Smooth muscle cell (in vitro differentiated cells): ENCODE measurements at regions not wholly inside any gene's neighbourhood (a gene's known extent, or its start where the extent isn't known, plus 50 kb on each side); places are given as distances from the start of the nearest gene placed in this dataset.

Experiments
- DNase-seq: peaks from one replicate; lab custom pipeline; 2025; ENCODE audit not compliant: unreplicated experiment; lab: John Stamatoyannopoulos, UW
- H2AFZ ChIP-seq: fragments of 200-600 bp; sonication (generic); 2 replicates; pipeline ENCODE4 v1.6.0; 2016; ENCODE audit warnings: antibody characterized with exemption, low read depth, mild to moderate bottlenecking
- H3F3A ChIP-seq: fragments of 200-600 bp; sonication (generic); 2 replicates; pipeline ENCODE4 v1.6.0; 2017; ENCODE audit warnings: antibody characterized with exemption, low read depth
- H3K27ac ChIP-seq: fragments of 200-600 bp; sonication (generic); 2 replicates; pipeline ENCODE4 v1.5.1; 2016; ENCODE audit warnings: low read depth, mild to moderate bottlenecking
- H3K27me3 ChIP-seq: fragments of 200-600 bp; sonication (generic); 2 replicates; pipeline ENCODE4 v1.6.1; 2016; ENCODE audit warnings: low read depth, mild to moderate bottlenecking
- H3K36me3 ChIP-seq: fragments of 200-600 bp; sonication (generic); 2 replicates; pipeline ENCODE4 v1.5.1; 2016; ENCODE audit warnings: low read depth
- H3K4me1 ChIP-seq: fragments of 200-600 bp; sonication (generic); 2 replicates; pipeline ENCODE4 v1.5.1; 2016; ENCODE audit warnings: low read depth
- H3K4me2 ChIP-seq: fragments of 200-600 bp; sonication (generic); 2 replicates; pipeline ENCODE4 v1.6.0; 2016; ENCODE audit warnings: mild to moderate bottlenecking
- H3K4me3 ChIP-seq: fragments of 200-600 bp; sonication (generic); 2 replicates; pipeline ENCODE4 v1.5.1; 2016; ENCODE audit warnings: mild to moderate bottlenecking
- H3K79me2 ChIP-seq: fragments of 200-600 bp; sonication (generic); 2 replicates; pipeline ENCODE4 v1.6.0; 2016; ENCODE audit warnings: low read depth, mild to moderate bottlenecking
- H3K9ac ChIP-seq: fragments of 200-600 bp; sonication (generic); 2 replicates; pipeline ENCODE4 v1.6.0; 2016; ENCODE audit warnings: low read depth
- H3K9me3 ChIP-seq: fragments of 200-600 bp; sonication (generic); replicated peaks from 2 replicates; pipeline ENCODE4 v1.5.1; 2016; ENCODE audit warnings: low read depth
- H4K20me1 ChIP-seq: fragments of 200-600 bp; sonication (generic); 2 replicates; pipeline ENCODE4 v1.6.0; 2016; ENCODE audit warnings: low read depth
- CTCF ChIP-seq: fragments of 200-600 bp; sonication (generic); IDR thresholded peaks from 2 replicates; pipeline ENCODE4 v1.5.1; 2017; ENCODE audit warnings: borderline replicate concordance, mild to moderate bottlenecking, antibody characterized with exemption; ENCODE audit not compliant: insufficient read depth, poor library complexity, severe bottlenecking
- WGBS: methylation state at CpG from one replicate; pipeline ENCODE4 v1.1.7; 2016; ENCODE audit warnings: low lambda C conversion rate; 5-methylcytosine and 5-hydroxymethylcytosine counted together

- no peak for TF ChIP-seq CTCF
- Histone ChIP-seq H3K36me3 (no peaks in the 10 kb centered on the region), H4K20me1 (no peaks in the 10 kb centered on the region), H3K9ac (no peak overlapping the region), H3K27ac (peak overlapping the region; percentile 57), H3K9me3 (no peaks in the 10 kb centered on the region), H3K4me2 (peak overlapping the region; percentile 19), H3K27me3 (no peaks in the 10 kb centered on the region), H3K79me2 (no peaks in the 10 kb centered on the region), H2AFZ (no peak overlapping the region), H3F3A (peaks cover 4% of the 10 kb centered on the region), H3K4me1 (no peaks in the 10 kb centered on the region), H3K4me3 (no peak overlapping the region)
- WGBS: 34% methylated on average over 6 of the region's 6 CpGs
- DNase-seq: no peak
Observed at GRCh38 chr22:45083659-45084305, 74.0 kb upstream of the PHF21B start.

GRCh38 chr22:45084400-45084920, 74.7 kb upstream of the PHF21B start:
- no peak for DNase-seq
- H3K27me3 ChIP-seq: no peaks in the 10 kb centered on the region
- over 99% methylated on average over 5 of the region's 5 CpGs for WGBS
- H3K36me3 ChIP-seq: no peaks in the 10 kb centered on the region
- no peak overlapping the region for H3K4me3 ChIP-seq
- H3K9me3 ChIP-seq: no peaks in the 10 kb centered on the region
- H3K9ac ChIP-seq: no peak overlapping the region
- H4K20me1 ChIP-seq: no peaks in the 10 kb centered on the region
- peak overlapping the region; percentile 57 for H3K27ac ChIP-seq
- no peaks in the 10 kb centered on the region for H3K4me1 ChIP-seq
- no peak overlapping the region for H2AFZ ChIP-seq
- no peaks in the 10 kb centered on the region for H3K79me2 ChIP-seq
- peaks cover 4% of the 10 kb centered on the region for H3F3A ChIP-seq
- peak overlapping the region; percentile 19 for H3K4me2 ChIP-seq
- no peak for TF ChIP-seq CTCF

- Histone ChIP-seq H3K79me2 (no peaks in the 10 kb centered on the region), H3K9ac (no peak overlapping the region), H3K36me3 (no peaks in the 10 kb centered on the region), H3K4me2 (no peak overlapping the region), H3K9me3 (no peaks in the 10 kb centered on the region), H3K4me1 (no peaks in the 10 kb centered on the region), H3F3A (peaks cover 4% of the 10 kb centered on the region), H3K27me3 (no peaks in the 10 kb centered on the region), H4K20me1 (no peaks in the 10 kb centered on the region), H3K4me3 (no peak overlapping the region), H2AFZ (no peak overlapping the region), H3K27ac (no peak overlapping the region)
- DNase-seq: no peak
- TF ChIP-seq CTCF: no peak
- 71% methylated on average over 5 of the region's 5 CpGs for WGBS
Observed at GRCh38 chr22:45087802-45088201, 75.9 kb upstream of the NUP50 start.

GRCh38 chr22:45088576-45088975, 75.1 kb upstream of the NUP50 start:
- Histone ChIP-seq H3K4me2 (no peak overlapping the region), H3K27me3 (no peaks in the 10 kb centered on the region), H3F3A (peaks cover 2% of the 10 kb centered on the region), H3K4me3 (no peak overlapping the region), H3K9me3 (no peaks in the 10 kb centered on the region), H3K4me1 (no peaks in the 10 kb centered on the region), H4K20me1 (no peaks in the 10 kb centered on the region), H2AFZ (no peak overlapping the region), H3K36me3 (no peaks in the 10 kb centered on the region), H3K79me2 (no peaks in the 10 kb centered on the region), H3K27ac (no peak overlapping the region), H3K9ac (no peak overlapping the region)
- no peak for DNase-seq
- TF ChIP-seq CTCF: no peak
- 88% methylated on average over 2 of the region's 2 CpGs for WGBS
